ENCODE measurements at regions not wholly inside any gene's neighbourhood (a gene's known extent, or its start where the extent isn't known, plus 50 kb on each side); places are given as distances from the start of the nearest gene placed in this dataset.

GRCh38 chr15:31452595-31453557, 126.2 kb downstream of the KLF13 start:
- H3K9ac ChIP-seq (ENCODE audit: low read length) = no peak overlapping the region
- no peaks in the 10 kb centered on the region for H4K20me1 ChIP-seq (ENCODE audit: insufficient read depth, low read length)
- H3K4me1 ChIP-seq (ENCODE audit: low read length) = peaks cover 5% of the 10 kb centered on the region
- H3K9me3 ChIP-seq (ENCODE audit: insufficient read depth, low read length) = peaks cover 5% of the 10 kb centered on the region; the same call in 1 of the 2 replicates
- TF ChIP-seq EZH2phosphoT487 (IDR thresholded peaks at IDR 0.05; ENCODE audit: low read depth) (no peak), CTCF (IDR thresholded peaks at IDR 0.05; ENCODE audit: low read depth, low read length) (no peak)
- no peaks in the 10 kb centered on the region for H3K36me3 ChIP-seq (replicated peaks; ENCODE audit: low read depth, low read length)
- H3K79me2 ChIP-seq (ENCODE audit: low read length) = no peaks in the 10 kb centered on the region
- no peak overlapping the region for H3K4me2 ChIP-seq (ENCODE audit: low read length)
- H3K27ac ChIP-seq (ENCODE audit: low read length) = no peak overlapping the region
- H3K27me3 ChIP-seq (ENCODE audit: low read depth, low read length) = peaks cover 12% of the 10 kb centered on the region
- no peak overlapping the region for H2AFZ ChIP-seq (ENCODE audit: low read depth, low read length)
- no peak overlapping the region for H3K4me3 ChIP-seq (ENCODE audit: low read length)

GRCh38 chr15:31453558-31454318, 127.1 kb downstream of the KLF13 start:
- peaks cover 13% of the 10 kb centered on the region for H3K4me1 ChIP-seq (ENCODE audit: low read length)
- H2AFZ ChIP-seq (ENCODE audit: low read depth, low read length) = no peak overlapping the region
- H3K9ac ChIP-seq (ENCODE audit: low read length) = no peak overlapping the region
- no peak overlapping the region for H3K4me3 ChIP-seq (ENCODE audit: low read length)
- H3K9me3 ChIP-seq (ENCODE audit: insufficient read depth, low read length) = peaks cover 5% of the 10 kb centered on the region; the same call in 1 of the 2 replicates
- H3K27me3 ChIP-seq (ENCODE audit: low read depth, low read length) = peaks cover 21% of the 10 kb centered on the region
- H3K36me3 ChIP-seq (replicated peaks; ENCODE audit: low read depth, low read length) = no peaks in the 10 kb centered on the region
- H4K20me1 ChIP-seq (ENCODE audit: insufficient read depth, low read length) = no peaks in the 10 kb centered on the region
- TF ChIP-seq CTCF (IDR thresholded peaks at IDR 0.05; ENCODE audit: low read depth, low read length) (no peak), EZH2phosphoT487 (IDR thresholded peaks at IDR 0.05; ENCODE audit: low read depth) (no peak)
- H3K4me2 ChIP-seq (ENCODE audit: low read length) = no peak overlapping the region
- no peaks in the 10 kb centered on the region for H3K79me2 ChIP-seq (ENCODE audit: low read length)
- no peak overlapping the region for H3K27ac ChIP-seq (ENCODE audit: low read length)

- no peak overlapping the region for H3K4me3 ChIP-seq (ENCODE audit: low read length)
- no peak for TF ChIP-seq EZH2phosphoT487 (IDR thresholded peaks at IDR 0.05; ENCODE audit: low read depth)
- TF ChIP-seq CTCF (IDR thresholded peaks at IDR 0.05; ENCODE audit: low read depth, low read length) = no peak
- no peak overlapping the region for H3K9ac ChIP-seq (ENCODE audit: low read length)
Observed at GRCh38 chr15:31455499-31455898, 128.9 kb downstream of the KLF13 start.

More at GRCh38 chr15:31455499-31455898, 128.9 kb downstream of the KLF13 start:
- Histone ChIP-seq H3K36me3 (replicated peaks; ENCODE audit: low read depth, low read length) (no peaks in the 10 kb centered on the region), H3K79me2 (ENCODE audit: low read length) (no peaks in the 10 kb centered on the region), H3K27ac (ENCODE audit: low read length) (no peak overlapping the region), H3K4me2 (ENCODE audit: low read length) (no peak overlapping the region), H4K20me1 (ENCODE audit: insufficient read depth, low read length) (no peaks in the 10 kb centered on the region), H3K9me3 (ENCODE audit: insufficient read depth, low read length) (peaks cover 5% of the 10 kb centered on the region; the same call in 1 of the 2 replicates), H3K4me1 (ENCODE audit: low read length) (peaks cover 26% of the 10 kb centered on the region), H3K27me3 (ENCODE audit: low read depth, low read length) (peaks cover 23% of the 10 kb centered on the region), H2AFZ (ENCODE audit: low read depth, low read length) (no peak overlapping the region)
